ENCODE measurements at regions not wholly inside any gene's neighbourhood (a gene's known extent, or its start where the extent isn't known, plus 50 kb on each side); places are given as distances from the start of the nearest gene placed in this dataset.
"Not testable (repeated sequence)": the region's sequence is repeated elsewhere in the genome, so short reads cannot be mapped to it uniquely, and the experiment has no call there.

DNA sequence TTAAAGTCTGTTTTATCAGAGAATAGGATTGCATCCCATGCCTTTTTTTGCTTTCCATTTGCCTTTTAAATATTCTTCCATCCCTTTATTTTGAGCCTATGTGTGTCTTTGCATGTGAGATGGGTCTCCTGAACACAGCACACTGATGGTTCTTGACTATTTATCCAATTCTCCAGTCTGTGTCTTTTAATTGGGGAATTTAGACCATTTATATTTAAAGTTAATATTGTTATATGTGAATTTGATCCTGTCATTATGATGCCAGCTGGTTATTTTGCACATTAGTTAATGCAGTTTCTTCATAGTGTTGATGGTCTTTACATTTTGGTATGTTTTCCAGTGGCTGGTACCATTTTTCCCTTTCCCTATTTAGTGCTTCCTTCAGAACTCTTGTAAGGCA, 1287.0 kb downstream of the REEP3 start:
- ATAC-seq, H3K4me3 Mint-ChIP-seq, H3K27me3 Mint-ChIP-seq, H3K27ac Mint-ChIP-seq, H3K36me3 Mint-ChIP-seq, H3K4me1 Mint-ChIP-seq, POLR2A ChIA-PET, DNase-seq: not testable (repeated sequence)
- peaks cover 2 to 16% (median 6%) of the 10 kb centered on the region in 9 donors for H3K9me3 Mint-ChIP-seq

DNA sequence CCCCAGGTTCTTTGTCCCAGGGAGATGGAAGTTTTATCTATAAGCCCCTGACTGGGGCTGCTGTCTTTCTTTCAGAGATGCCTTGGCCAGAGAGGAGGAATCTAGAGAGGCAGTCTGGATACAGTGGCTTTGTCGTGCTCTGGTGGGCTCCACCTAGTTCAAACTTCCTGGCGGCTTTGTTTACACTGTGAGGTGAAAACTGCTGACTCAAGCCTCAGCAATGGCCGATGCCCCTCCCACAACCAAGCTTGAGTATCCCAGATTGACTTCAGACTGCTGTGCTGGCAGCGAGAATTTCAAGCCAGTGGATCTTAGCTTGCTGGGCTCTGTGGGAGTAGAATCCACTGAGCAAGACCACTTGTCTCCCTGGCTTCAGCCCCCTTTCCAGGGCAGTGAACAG, 1288.8 kb downstream of the REEP3 start:
- H3K4me3 Mint-ChIP-seq, H3K27ac Mint-ChIP-seq, DNase-seq, H3K27me3 Mint-ChIP-seq, H3K36me3 Mint-ChIP-seq, H3K4me1 Mint-ChIP-seq, POLR2A ChIA-PET, ATAC-seq: not testable (repeated sequence)
- peaks cover 0 to 12% (median 4%) of the 10 kb centered on the region in 9 donors for H3K9me3 Mint-ChIP-seq

DNA sequence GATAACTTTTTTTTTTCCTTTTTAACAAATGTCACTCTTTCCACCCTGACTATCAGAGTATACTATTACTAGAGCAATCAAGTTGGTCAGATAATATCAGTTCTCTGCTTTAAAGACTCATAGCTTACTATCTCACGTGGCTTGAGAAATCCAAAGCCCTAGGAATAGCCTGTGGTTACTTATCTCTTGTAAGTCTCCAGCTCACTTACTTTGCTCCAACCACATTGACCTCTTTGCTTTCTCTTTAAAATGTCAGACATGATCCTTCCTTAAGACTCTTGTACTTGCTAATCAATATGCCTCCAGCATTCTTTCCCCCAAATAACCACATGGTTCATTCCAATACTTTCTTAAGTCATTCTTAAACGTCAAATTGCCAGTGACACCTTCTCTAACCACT, 1292.2 kb downstream of the REEP3 start:
- DNase-seq = no peak
- peaks cover 0 to 12% (median 4%) of the 10 kb centered on the region in 9 donors for H3K9me3 Mint-ChIP-seq
- H3K4me1 Mint-ChIP-seq = no peaks in the 10 kb centered on the region
- H3K27me3 Mint-ChIP-seq = no peaks in the 10 kb centered on the region
- no peak for ATAC-seq
- peaks cover 0 to 5% (median 0%) of the 10 kb centered on the region in 3 donors for H3K36me3 Mint-ChIP-seq
- POLR2A ChIA-PET = no interaction called here
- no peak overlapping the region for H3K4me3 Mint-ChIP-seq
- no peak overlapping the region for H3K27ac Mint-ChIP-seq

DNA sequence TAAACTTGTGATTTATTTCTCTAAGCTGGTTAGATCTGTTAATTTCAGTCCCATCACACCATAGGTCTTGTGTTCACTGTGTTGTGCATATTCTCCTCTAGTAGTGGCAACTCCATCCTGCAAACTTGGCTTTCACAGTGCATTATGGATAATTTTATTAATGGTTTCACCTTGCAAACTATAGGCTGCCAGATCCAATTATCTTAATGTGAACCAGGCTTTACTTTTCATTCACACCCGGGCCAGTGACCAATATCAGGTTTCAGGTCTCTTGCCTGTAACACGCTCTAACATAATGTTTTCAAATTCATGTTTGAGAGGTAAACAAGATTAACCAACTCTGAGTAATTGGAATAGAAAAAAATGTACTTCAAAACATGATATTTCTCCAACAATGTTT, 1293.0 kb downstream of the REEP3 start:
- peaks cover 0 to 12% (median 4%) of the 10 kb centered on the region in 9 donors for H3K9me3 Mint-ChIP-seq
- no peak overlapping the region for H3K27ac Mint-ChIP-seq
- H3K27me3 Mint-ChIP-seq = no peaks in the 10 kb centered on the region
- POLR2A ChIA-PET = no interaction called here
- no peak for ATAC-seq
- no peak for DNase-seq
- H3K36me3 Mint-ChIP-seq = peaks cover 0 to 5% (median 0%) of the 10 kb centered on the region in 3 donors
- no peak overlapping the region for H3K4me3 Mint-ChIP-seq
- no peaks in the 10 kb centered on the region for H3K4me1 Mint-ChIP-seq

DNA sequence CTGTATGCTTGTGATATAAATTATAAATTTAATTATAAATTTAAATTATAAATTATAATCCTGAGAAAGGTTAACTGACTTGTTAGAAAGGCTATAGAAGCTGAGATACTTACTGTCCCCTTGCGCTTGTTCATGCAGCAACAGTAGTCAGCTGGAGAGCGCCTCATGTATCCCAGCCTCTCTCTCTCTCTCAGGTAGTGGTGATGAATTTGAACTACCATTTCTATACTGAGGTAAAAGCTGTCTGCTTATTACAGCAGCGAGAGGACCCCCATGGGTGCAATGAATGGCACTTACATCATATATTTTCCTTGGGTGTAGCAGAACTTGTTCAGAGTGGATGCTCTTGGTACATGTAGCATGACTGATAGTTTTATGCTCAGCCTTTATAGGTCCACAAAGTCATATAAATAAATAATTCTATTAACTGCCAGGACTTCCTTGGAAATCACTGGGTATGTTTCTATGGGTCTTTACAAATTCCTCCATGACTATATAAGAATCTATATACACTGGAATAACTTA, 1308.7 kb downstream of the REEP3 start:
- Mint-ChIP-seq H3K4me3 (no peak overlapping the region), H3K4me1 (no peaks in the 10 kb centered on the region), H3K27me3 (no peaks in the 10 kb centered on the region), H3K27ac (no peak overlapping the region), H3K9me3 (peaks cover 0 to 14% (median 3%) of the 10 kb centered on the region in 9 donors), H3K36me3 (no peaks in the 10 kb centered on the region)
- ATAC-seq = no peak
- no peak for DNase-seq
- POLR2A ChIA-PET = no interaction called here

DNA sequence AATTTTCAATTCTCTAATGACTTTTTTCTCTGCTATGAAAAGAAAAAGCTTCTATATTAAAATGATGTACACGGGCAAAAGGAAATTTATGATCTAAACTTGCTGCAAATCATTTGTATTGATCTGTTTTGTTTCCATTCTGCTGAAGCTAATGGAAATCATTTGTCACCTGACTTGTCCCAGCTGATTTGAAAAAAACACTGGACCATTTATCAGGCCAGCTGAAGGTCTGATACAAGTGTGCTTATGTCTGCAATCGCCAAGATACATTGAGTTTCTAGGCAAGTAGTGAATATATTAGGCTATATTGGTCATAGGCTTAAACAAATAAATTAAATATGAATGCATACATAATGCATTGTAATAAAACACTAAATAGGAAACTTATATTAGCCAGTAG, 1309.7 kb downstream of the REEP3 start:
- Mint-ChIP-seq H3K27ac (no peak overlapping the region), H3K9me3 (peaks cover 0 to 14% (median 3%) of the 10 kb centered on the region in 9 donors), H3K4me1 (no peaks in the 10 kb centered on the region), H3K27me3 (no peaks in the 10 kb centered on the region), H3K36me3 (no peaks in the 10 kb centered on the region), H3K4me3 (no peak overlapping the region)
- no peak for ATAC-seq
- DNase-seq = no peak
- POLR2A ChIA-PET = no interaction called here

DNA sequence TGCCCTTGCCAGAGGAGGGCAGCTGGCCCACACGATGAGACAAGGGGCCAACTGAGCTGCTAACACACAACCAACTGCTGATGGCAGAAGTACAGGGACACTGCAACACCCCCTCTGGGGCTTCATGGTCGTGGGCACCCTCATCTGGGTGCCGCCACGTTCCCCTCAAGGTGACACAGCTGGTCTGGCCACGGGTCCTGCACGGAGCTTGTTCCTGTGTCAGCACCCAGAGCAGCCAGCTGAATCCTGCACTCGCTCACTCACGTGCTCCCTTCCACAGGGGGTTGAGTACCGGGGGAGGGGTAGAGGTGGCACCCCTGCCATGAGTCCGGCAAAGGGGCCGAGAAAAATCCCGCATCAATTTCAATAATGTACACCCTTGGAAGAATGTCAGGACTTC, 1319.1 kb downstream of the REEP3 start:
- Mint-ChIP-seq H3K27ac (peak overlapping the region in 1 of 10 donors; percentile 40), H3K27me3 (no peaks in the 10 kb centered on the region), H3K9me3 (peaks cover 0 to 28% (median 9%) of the 10 kb centered on the region in 9 donors), H3K4me3 (no peak overlapping the region), H3K4me1 (no peaks in the 10 kb centered on the region), H3K36me3 (peaks cover 0 to 7% (median 0%) of the 10 kb centered on the region in 3 donors)
- no peak for ATAC-seq
- POLR2A ChIA-PET = no interaction called here
- peak in 2 of 10 donors; percentile 3 to 58 for DNase-seq

DNA sequence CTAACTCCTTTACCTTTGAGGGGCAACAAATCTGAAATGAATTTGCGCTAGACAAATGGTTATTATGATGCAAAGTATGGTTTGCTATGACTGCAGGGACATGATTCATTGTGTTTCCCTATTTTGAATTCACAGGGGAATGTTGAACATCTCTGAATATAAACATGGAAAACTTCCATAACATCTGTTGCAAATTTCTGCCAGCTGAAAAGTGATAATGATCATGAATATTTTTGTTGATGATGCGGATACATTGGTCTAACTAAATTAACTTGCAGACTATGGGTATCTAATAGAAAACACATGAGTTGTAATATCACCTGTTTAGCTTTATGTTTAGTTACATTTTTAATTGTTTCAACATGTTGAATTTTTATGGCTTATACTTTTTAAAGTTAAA, 1325.5 kb downstream of the REEP3 start:
- no peak overlapping the region for H3K27ac Mint-ChIP-seq
- no peaks in the 10 kb centered on the region for H3K4me1 Mint-ChIP-seq
- POLR2A ChIA-PET = no interaction called here
- ATAC-seq (no peak), DNase-seq (no peak)
- H3K36me3 Mint-ChIP-seq = no peaks in the 10 kb centered on the region
- H3K27me3 Mint-ChIP-seq = no peaks in the 10 kb centered on the region
- H3K4me3 Mint-ChIP-seq = no peak overlapping the region
- H3K9me3 Mint-ChIP-seq = peaks cover 0 to 25% (median under 1%) of the 10 kb centered on the region in 9 donors

DNA sequence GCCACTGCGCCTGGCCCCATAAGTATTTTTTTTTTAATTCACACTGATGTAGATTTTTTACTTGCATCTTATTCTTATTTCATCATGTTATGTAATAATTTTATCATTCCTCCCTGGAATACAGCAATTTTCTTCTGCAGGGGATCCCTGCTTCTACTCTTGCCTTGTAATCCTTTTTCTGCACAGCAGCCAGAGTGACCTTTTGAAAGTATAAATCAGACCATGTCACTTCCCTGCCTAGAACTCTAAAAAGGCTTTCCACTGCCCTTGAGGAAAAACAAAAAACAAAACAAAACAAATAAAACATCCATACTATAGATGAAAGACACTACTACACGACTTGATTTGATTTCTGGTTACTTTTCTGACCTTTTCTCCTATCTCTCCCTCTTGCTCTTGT, 1334.7 kb downstream of the REEP3 start:
- POLR2A ChIA-PET = no interaction called here
- H3K36me3 Mint-ChIP-seq = no peaks in the 10 kb centered on the region
- no peak overlapping the region for H3K27ac Mint-ChIP-seq
- H3K4me1 Mint-ChIP-seq = no peaks in the 10 kb centered on the region
- peaks cover 0 to 10% (median 5%) of the 10 kb centered on the region in 9 donors for H3K9me3 Mint-ChIP-seq
- ATAC-seq (no peak), DNase-seq (no peak)
- H3K27me3 Mint-ChIP-seq = no peaks in the 10 kb centered on the region
- H3K4me3 Mint-ChIP-seq = no peak overlapping the region

DNA sequence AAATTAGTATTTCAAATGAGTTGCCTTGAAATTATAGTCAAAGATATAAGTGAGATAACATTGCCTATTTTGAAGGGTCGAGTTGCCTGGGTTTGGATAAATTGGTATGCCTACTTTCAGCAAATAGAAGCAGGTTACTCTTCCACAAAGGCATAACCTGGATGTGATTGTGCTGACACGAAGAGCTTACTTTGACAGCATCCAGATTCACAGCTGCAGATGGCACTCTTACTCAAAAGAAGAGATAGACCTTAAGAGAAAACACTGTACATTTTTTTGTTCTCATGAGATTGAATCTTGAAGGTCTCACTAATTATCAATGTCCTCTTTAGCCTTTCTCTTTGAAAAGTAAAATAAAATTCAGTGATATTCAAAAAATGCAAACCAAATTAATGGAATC, 1338.7 kb downstream of the REEP3 start:
- Mint-ChIP-seq H3K4me1 (no peaks in the 10 kb centered on the region), H3K27me3 (no peaks in the 10 kb centered on the region), H3K9me3 (peaks cover 0 to 11% (median 4%) of the 10 kb centered on the region in 9 donors), H3K4me3 (no peak overlapping the region), H3K27ac (no peak overlapping the region), H3K36me3 (no peaks in the 10 kb centered on the region)
- no peak for DNase-seq
- ATAC-seq = no peak
- POLR2A ChIA-PET = no interaction called here

DNA sequence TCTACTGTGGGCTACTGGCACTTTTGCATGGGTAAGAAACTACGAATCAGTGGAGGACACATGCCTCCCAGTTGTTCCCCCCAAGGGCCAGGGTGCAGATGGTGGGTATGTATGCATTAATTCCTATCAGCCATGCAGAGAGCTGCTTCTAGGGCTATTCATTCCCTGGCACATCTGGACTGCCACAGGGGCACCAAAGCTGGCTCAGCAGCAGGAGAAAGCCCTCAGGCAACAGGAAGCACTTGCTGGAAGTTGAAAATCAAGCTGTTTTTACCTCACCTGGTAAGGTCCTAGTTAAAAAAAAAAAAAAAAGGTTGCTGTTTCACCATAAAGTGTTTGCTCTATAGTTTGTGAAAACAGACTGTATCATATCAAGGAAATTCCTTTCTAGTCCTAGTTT, 1342.6 kb downstream of the REEP3 start:
- no peaks in the 10 kb centered on the region for H3K36me3 Mint-ChIP-seq
- no peaks in the 10 kb centered on the region for H3K4me1 Mint-ChIP-seq
- ATAC-seq = no peak
- POLR2A ChIA-PET = no interaction called here
- no peak for DNase-seq
- H3K27ac Mint-ChIP-seq = no peak overlapping the region
- H3K9me3 Mint-ChIP-seq = peaks cover 0 to 6% (median 0%) of the 10 kb centered on the region in 9 donors
- H3K4me3 Mint-ChIP-seq = no peak overlapping the region
- no peaks in the 10 kb centered on the region for H3K27me3 Mint-ChIP-seq

DNA sequence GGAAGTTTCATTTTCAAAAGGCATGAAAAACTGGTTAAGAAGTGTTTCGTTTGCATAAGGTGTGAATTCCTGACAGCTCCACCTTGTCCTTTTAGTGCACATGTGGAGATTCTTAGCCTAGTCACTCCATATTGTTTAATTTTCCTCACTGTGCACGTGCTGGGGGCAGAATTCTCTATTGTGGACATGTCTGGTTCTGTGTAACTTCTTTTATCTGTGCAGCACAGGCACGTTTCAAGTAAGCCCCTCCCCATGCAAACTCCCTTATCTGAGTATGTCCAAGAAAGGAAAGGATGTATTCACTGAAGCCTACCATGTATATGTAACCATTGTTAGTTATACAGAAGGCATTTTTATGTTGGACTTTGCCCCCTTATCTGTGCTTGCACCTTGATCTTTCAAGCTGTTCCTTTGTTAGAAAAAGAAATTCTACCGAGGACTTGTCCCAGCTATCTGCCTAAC, 1346.3 kb downstream of the REEP3 start:
- Mint-ChIP-seq H3K9me3 (peaks cover 0 to 3% (median 0%) of the 10 kb centered on the region in 9 donors), H3K36me3 (no peaks in the 10 kb centered on the region), H3K4me1 (no peaks in the 10 kb centered on the region), H3K4me3 (no peak overlapping the region), H3K27me3 (no peaks in the 10 kb centered on the region), H3K27ac (no peak overlapping the region)
- no peak for DNase-seq
- POLR2A ChIA-PET = no interaction called here
- no peak for ATAC-seq

DNA sequence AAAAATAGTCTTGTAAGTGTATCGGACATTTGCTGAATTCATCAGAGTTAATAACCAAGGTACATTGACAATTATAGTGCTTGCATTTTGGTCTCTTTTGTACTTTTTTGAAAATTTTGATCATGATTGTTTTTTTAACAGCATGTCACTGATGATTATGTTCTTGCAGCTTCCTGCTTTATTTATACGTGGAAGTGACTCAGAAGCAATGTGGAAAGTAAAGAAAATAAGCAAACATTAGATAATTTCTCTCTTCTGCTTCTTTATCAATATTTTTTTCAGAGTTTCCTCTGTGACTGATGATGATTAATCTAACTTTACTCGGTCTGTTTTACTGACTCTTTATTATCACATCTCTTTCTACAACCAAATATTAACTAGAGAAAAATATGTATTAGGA, 1351.9 kb downstream of the REEP3 start:
- no peak for DNase-seq
- POLR2A ChIA-PET = no interaction called here
- Mint-ChIP-seq H3K27ac (no peak overlapping the region), H3K4me1 (no peaks in the 10 kb centered on the region), H3K4me3 (no peak overlapping the region), H3K9me3 (peaks cover 0 to 10% (median 2%) of the 10 kb centered on the region in 9 donors), H3K27me3 (no peaks in the 10 kb centered on the region), H3K36me3 (no peaks in the 10 kb centered on the region)
- no peak for ATAC-seq

DNA sequence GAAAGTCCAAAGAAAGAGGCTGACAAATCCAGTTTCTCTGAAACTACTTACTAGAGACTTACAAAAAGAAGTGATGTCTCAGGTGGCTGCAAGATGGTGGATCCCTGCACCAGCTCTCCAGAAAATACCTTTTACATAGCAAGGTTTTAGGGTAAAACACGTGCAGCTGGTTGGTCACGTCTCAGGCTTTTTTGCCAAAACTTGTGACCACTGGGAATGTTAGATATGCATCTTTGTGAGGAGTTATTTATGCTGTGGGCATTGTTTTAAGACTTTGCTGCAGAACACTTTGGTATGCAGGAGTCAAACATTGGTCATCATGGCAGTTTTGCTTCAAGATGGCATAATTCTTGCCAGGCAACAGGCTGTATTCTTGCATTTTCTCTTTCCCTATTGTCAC, 1352.8 kb downstream of the REEP3 start:
- POLR2A ChIA-PET = no interaction called here
- ATAC-seq = no peak
- Mint-ChIP-seq H3K27ac (no peak overlapping the region), H3K27me3 (no peaks in the 10 kb centered on the region), H3K36me3 (no peaks in the 10 kb centered on the region), H3K4me1 (no peaks in the 10 kb centered on the region), H3K9me3 (peaks cover 0 to 10% (median 3%) of the 10 kb centered on the region in 9 donors), H3K4me3 (no peak overlapping the region)
- no peak for DNase-seq

Measured in naive thymus-derived CD8-positive, alpha-beta T cell (primary cell).